Vagina (tissue), 2 donors: ENCODE measurements at regions not wholly inside any gene's neighbourhood (a gene's known extent, or its start where the extent isn't known, plus 50 kb on each side); places are given as distances from the start of the nearest gene placed in this dataset.

Source experiments
- CTCF ChIP-seq, 3 experiments: fragments of 450-650 bp in 2 of 3; fragments of 200-600 bp in 1 of 3; sonication (generic) in 1 of 3; IDR thresholded peaks; one replicate each; pipeline ENCODE4 v1.5.1; 2017 to 2019; ENCODE audit warnings: antibody characterized with exemption in 3 of 3, mild to moderate bottlenecking in 2 of 3, moderate library complexity in 2 of 3
- POLR2A ChIP-seq, 2 donors: fragments of 450-650 bp; IDR thresholded peaks; one replicate each; pipeline ENCODE4 v1.6.1; 2017; ENCODE audit warnings: antibody characterized with exemption in 2 of 2, mild to moderate bottlenecking in 2 of 2, moderate library complexity in 2 of 2
- POLR2AphosphoS5 ChIP-seq, 2 donors: sonication (generic); formaldehyde crosslinking; IDR thresholded peaks; one replicate each; pipeline ENCODE4 v1.9.0; 2017; ENCODE audit warnings: antibody characterized with exemption in 2 of 2, mild to moderate bottlenecking in 2 of 2, low read depth in 1 of 2; ENCODE audit not compliant: insufficient read depth in 1 of 2

- TF ChIP-seq CTCF (IDR thresholded peaks at IDR 0.05) (no peak), POLR2A (IDR thresholded peaks at IDR 0.05) (no peak), POLR2AphosphoS5 (IDR thresholded peaks at IDR 0.05; ENCODE audit: insufficient read depth in 1 of 2, low read depth in 1 of 2) (no peak)
These were observed 121.5 kb upstream of the EGR2 start for GRCh38 chr10:62937674-62938073.
